ENCODE measurements at regions not wholly inside any gene's neighbourhood (a gene's known extent, or its start where the extent isn't known, plus 50 kb on each side); places are given as distances from the start of the nearest gene placed in this dataset.

GRCh38 chr1:199112365-199112764, 473.5 kb downstream of the PTPRC start:
- CTCF ChIA-PET, result interaction anchor here (1.2 to 1.9 kb wide), 3 partner anchors 93 to 310 kb away, joined by 3 to 5 read pairs (median 3); no protein-coding TSS in a partner anchor
- POLR2A ChIA-PET, result no interaction called here
- no peak for DNase-seq
- no peaks in the 10 kb centered on the region for H3K27me3 ChIP-seq (replicated peaks; ENCODE audit: control insufficient read depth, insufficient read depth, low read length)
- no peak overlapping the region for H3K4me3 ChIP-seq (ENCODE audit: low read depth, low read length)
- intact Hi-C loops (cut with micrococcal nuclease; ENCODE audit: unreplicated experiment), result loop anchor here (5.0 to 10.0 kb wide), 2 partner anchors 228 to 285 kb away; no protein-coding TSS in a partner anchor
- TF ChIP-seq CTCF (IDR thresholded peaks at IDR 0.05; ENCODE audit: insufficient read depth in 1 of 2, low read depth in 1 of 2, low read length in 1 of 2, severe bottlenecking in 1 of 2, unreplicated experiment in 1 of 2), result no peak
- Mint-ChIP-seq H3K4me1 (ENCODE audit: low read depth, unreplicated experiment) (no peaks in the 10 kb centered on the region), H3K27me3 (ENCODE audit: insufficient read depth, unreplicated experiment) (peaks cover 3% of the 10 kb centered on the region), H3K27ac (ENCODE audit: unreplicated experiment) (no peak overlapping the region), H3K9me3 (ENCODE audit: unreplicated experiment) (no peaks in the 10 kb centered on the region), H3K4me3 (ENCODE audit: unreplicated experiment) (no peak overlapping the region), H3K36me3 (ENCODE audit: insufficient read depth, unreplicated experiment) (no peaks in the 10 kb centered on the region)
- BruUV-seq (replicated peaks), result no TSS peak
- H3K36me3 ChIP-seq (ENCODE audit: control insufficient read depth, insufficient read depth, low read length), result no peaks in the 10 kb centered on the region
- H3K4me1 ChIP-seq, result no peaks in the 10 kb centered on the region
- H3K9me3 ChIP-seq, result no peaks in the 10 kb centered on the region

GRCh38 chr1:199113265-199113869, 474.5 kb downstream of the PTPRC start:
- no peaks in the 10 kb centered on the region for H3K27me3 ChIP-seq (replicated peaks; ENCODE audit: control insufficient read depth, insufficient read depth, low read length)
- H3K27me3 Mint-ChIP-seq (ENCODE audit: insufficient read depth, unreplicated experiment), result peaks cover 3% of the 10 kb centered on the region
- POLR2A ChIA-PET, result no interaction called here
- H3K4me3 ChIP-seq (ENCODE audit: low read depth, low read length), result no peak overlapping the region
- intact Hi-C loops (cut with micrococcal nuclease; ENCODE audit: unreplicated experiment), result loop anchor here (1.0 to 10.0 kb wide), 5 partner anchors 229 to 357 kb away; no protein-coding TSS in a partner anchor
- H3K36me3 Mint-ChIP-seq (ENCODE audit: insufficient read depth, unreplicated experiment), result no peaks in the 10 kb centered on the region
- peak; percentile 71 to 81 for TF ChIP-seq CTCF (IDR thresholded peaks at IDR 0.05; ENCODE audit: insufficient read depth in 1 of 2, low read depth in 1 of 2, low read length in 1 of 2, severe bottlenecking in 1 of 2, unreplicated experiment in 1 of 2)
- H3K27ac Mint-ChIP-seq (ENCODE audit: unreplicated experiment), result no peak overlapping the region
- no peaks in the 10 kb centered on the region for H3K36me3 ChIP-seq (ENCODE audit: control insufficient read depth, insufficient read depth, low read length)
- peak; percentile 50 to 59 for DNase-seq
- no peak overlapping the region for H3K4me3 Mint-ChIP-seq (ENCODE audit: unreplicated experiment)
- no TSS peak for BruUV-seq (replicated peaks)
- H3K4me1 Mint-ChIP-seq (ENCODE audit: low read depth, unreplicated experiment), result no peaks in the 10 kb centered on the region
- H3K4me1 ChIP-seq, result no peaks in the 10 kb centered on the region
- H3K9me3 Mint-ChIP-seq (ENCODE audit: unreplicated experiment), result no peaks in the 10 kb centered on the region
- no peaks in the 10 kb centered on the region for H3K9me3 ChIP-seq
- CTCF ChIA-PET, result interaction anchor here (0.6 to 1.9 kb wide), 5 partner anchors 94 to 330 kb away, joined by 3 to 5 read pairs (median 3); no protein-coding TSS in a partner anchor

- H3K4me1 ChIP-seq, result no peaks in the 10 kb centered on the region
- H3K4me1 Mint-ChIP-seq (ENCODE audit: low read depth, unreplicated experiment), result no peaks in the 10 kb centered on the region
- DNase-seq, result no peak
- H3K4me3 ChIP-seq (ENCODE audit: low read depth, low read length), result no peak overlapping the region
- no peaks in the 10 kb centered on the region for H3K36me3 Mint-ChIP-seq (ENCODE audit: insufficient read depth, unreplicated experiment)
- no peaks in the 10 kb centered on the region for H3K9me3 Mint-ChIP-seq (ENCODE audit: unreplicated experiment)
- no peaks in the 10 kb centered on the region for H3K27me3 Mint-ChIP-seq (ENCODE audit: insufficient read depth, unreplicated experiment)
- intact Hi-C loops (cut with micrococcal nuclease; ENCODE audit: unreplicated experiment), result loop anchor here (10.0 kb wide), 1 partner anchor 232 kb away; no protein-coding TSS in a partner anchor
- H3K27me3 ChIP-seq (replicated peaks; ENCODE audit: control insufficient read depth, insufficient read depth, low read length), result no peaks in the 10 kb centered on the region
- H3K36me3 ChIP-seq (ENCODE audit: control insufficient read depth, insufficient read depth, low read length), result no peaks in the 10 kb centered on the region
- no peak overlapping the region for H3K4me3 Mint-ChIP-seq (ENCODE audit: unreplicated experiment)
- no TSS peak for BruUV-seq (replicated peaks)
- H3K27ac Mint-ChIP-seq (ENCODE audit: unreplicated experiment), result no peak overlapping the region
- ChIA-PET POLR2A (no interaction called here), CTCF (no interaction called here)
- no peak for TF ChIP-seq CTCF (IDR thresholded peaks at IDR 0.05; ENCODE audit: insufficient read depth in 1 of 2, low read depth in 1 of 2, low read length in 1 of 2, severe bottlenecking in 1 of 2, unreplicated experiment in 1 of 2)
- no peaks in the 10 kb centered on the region for H3K9me3 ChIP-seq
Measured at GRCh38 chr1:199116488-199116887, 477.6 kb downstream of the PTPRC start.

All from Caco-2 (cell line).